H1 (cell line): ENCODE measurements at regions not wholly inside any gene's neighbourhood (a gene's known extent, or its start where the extent isn't known, plus 50 kb on each side); places are given as distances from the start of the nearest gene placed in this dataset.

Experiments used
- CEBPB ChIP-seq: IDR thresholded peaks from 2 replicates; pipeline ENCODE4 v1.6.1; 2012; ENCODE audit warnings: low read depth, low read length
- NRF1 ChIP-seq: IDR thresholded peaks from 2 replicates; pipeline ENCODE4 v1.6.1; 2011; ENCODE audit warnings: mild to moderate bottlenecking, low read depth, low read length, improper control_type of control experiment
- SP4 ChIP-seq: IDR thresholded peaks from 2 replicates; pipeline ENCODE4 v1.6.1; 2012; ENCODE audit warnings: low read length, inconsistent platforms

GRCh38 chr14:104429291-104429861, 150.2 kb upstream of the C14orf180 start (continued):
- TF ChIP-seq SP4: no peak
- TF ChIP-seq NRF1: no peak
- TF ChIP-seq CEBPB: no peak
